HUES64 (cell line): ENCODE measurements at regions not wholly inside any gene's neighbourhood (a gene's known extent, or its start where the extent isn't known, plus 50 kb on each side); places are given as distances from the start of the nearest gene placed in this dataset.

Source experiments
- H3K27ac ChIP-seq: 2 replicates; pipeline ENCODE4 v1.7.0; 2013; ENCODE audit warnings: low read depth, low read length, inconsistent platforms
- H3K27me3 ChIP-seq: 2 replicates; pipeline ENCODE4 v1.6.1; 2013; ENCODE audit warnings: mild to moderate bottlenecking, low read length; ENCODE audit not compliant: insufficient read depth
- H3K36me3 ChIP-seq: 2 replicates; pipeline ENCODE4 v1.6.1; 2013; ENCODE audit warnings: mild to moderate bottlenecking, low read length; ENCODE audit not compliant: insufficient read depth
- H3K4me1 ChIP-seq: 2 replicates; pipeline ENCODE4 v1.6.1; 2013; ENCODE audit warnings: mild to moderate bottlenecking, low read length, moderate library complexity; ENCODE audit not compliant: insufficient read depth
- H3K4me3 ChIP-seq: 2 replicates; pipeline ENCODE4 v1.5.1; 2013; ENCODE audit warnings: mild to moderate bottlenecking, low read length, moderate library complexity
- H3K9ac ChIP-seq: 2 replicates; pipeline ENCODE4 v1.6.1; 2013; ENCODE audit warnings: mild to moderate bottlenecking, low read depth, low read length
- H3K9me3 ChIP-seq: 2 replicates; pipeline ENCODE4 v1.6.1; 2013; ENCODE audit warnings: low read depth, low read length; ENCODE audit not compliant: insufficient read depth
- WGBS: fragments of 150-250, 120-280 bp; methylation state at CpG from one replicate; pipeline ENCODE4 v1.1.7; 2013; ENCODE audit warnings: missing lambda C conversion rate; 5-methylcytosine and 5-hydroxymethylcytosine counted together

- Histone ChIP-seq H3K27ac (no peak overlapping the region), H3K9me3 (no peaks in the 10 kb centered on the region), H3K4me1 (no peaks in the 10 kb centered on the region), H3K9ac (no peak overlapping the region), H3K4me3 (no peak overlapping the region), H3K27me3 (no peaks in the 10 kb centered on the region), H3K36me3 (no peaks in the 10 kb centered on the region)
- WGBS, result no CpG with 5 or more reads among the region's 2 CpGs
These were observed 386.8 kb upstream of the CHD1 start for GRCh38 chr5:99315413-99316183.

GRCh38 chr5:99314721-99315120 is 385.9 kb upstream of the CHD1 start:
- 97% methylated on average over 2 of the region's 2 CpGs for WGBS
- no peaks in the 10 kb centered on the region for H3K4me1 ChIP-seq
- H3K4me3 ChIP-seq, result no peak overlapping the region
- no peak overlapping the region for H3K9ac ChIP-seq
- no peaks in the 10 kb centered on the region for H3K27me3 ChIP-seq
- no peak overlapping the region for H3K27ac ChIP-seq
- no peaks in the 10 kb centered on the region for H3K36me3 ChIP-seq
- H3K9me3 ChIP-seq, result no peaks in the 10 kb centered on the region

- 80% methylated on average over 1 of the region's 1 CpG for WGBS
- no peak overlapping the region for H3K4me3 ChIP-seq
These were observed 379.3 kb upstream of the CHD1 start for GRCh38 chr5:99308131-99308530.

GRCh38 chr5:99305045-99305580 is 376.3 kb upstream of the CHD1 start:
- H3K9me3 ChIP-seq, result no peaks in the 10 kb centered on the region
- H3K9ac ChIP-seq, result no peak overlapping the region
- no peaks in the 10 kb centered on the region for H3K36me3 ChIP-seq
- no peaks in the 10 kb centered on the region for H3K27me3 ChIP-seq
- no peak overlapping the region for H3K27ac ChIP-seq
- 82% methylated on average over 4 of the region's 4 CpGs for WGBS
- no peak overlapping the region for H3K4me3 ChIP-seq
- no peaks in the 10 kb centered on the region for H3K4me1 ChIP-seq

More at GRCh38 chr5:99308131-99308530, 379.3 kb upstream of the CHD1 start:
- Histone ChIP-seq H3K9me3 (no peaks in the 10 kb centered on the region), H3K27me3 (no peaks in the 10 kb centered on the region), H3K9ac (no peak overlapping the region), H3K27ac (no peak overlapping the region), H3K36me3 (no peaks in the 10 kb centered on the region), H3K4me1 (no peaks in the 10 kb centered on the region)

GRCh38 chr5:99285606-99286005 is 356.8 kb upstream of the CHD1 start:
- 88% methylated on average over 1 of the region's 1 CpG for WGBS
- Histone ChIP-seq H3K4me1 (no peaks in the 10 kb centered on the region), H3K4me3 (no peak overlapping the region), H3K36me3 (no peaks in the 10 kb centered on the region), H3K27me3 (no peaks in the 10 kb centered on the region), H3K27ac (no peak overlapping the region), H3K9ac (no peak overlapping the region), H3K9me3 (no peaks in the 10 kb centered on the region)

GRCh38 chr5:99275128-99275527 is 346.3 kb upstream of the CHD1 start:
- no peaks in the 10 kb centered on the region for H3K27me3 ChIP-seq
- no peaks in the 10 kb centered on the region for H3K4me1 ChIP-seq
- no peak overlapping the region for H3K4me3 ChIP-seq
- no peaks in the 10 kb centered on the region for H3K36me3 ChIP-seq
- H3K9ac ChIP-seq, result no peak overlapping the region
- H3K9me3 ChIP-seq, result peaks cover 9% of the 10 kb centered on the region; the same call in 1 of the 2 replicates
- WGBS, result 80% methylated on average over 1 of the region's 1 CpG
- no peak overlapping the region for H3K27ac ChIP-seq

GRCh38 chr5:99272576-99272975 is 343.8 kb upstream of the CHD1 start:
- H3K27ac ChIP-seq, result no peak overlapping the region
- H3K9ac ChIP-seq, result no peak overlapping the region
- no peaks in the 10 kb centered on the region for H3K4me1 ChIP-seq
- H3K4me3 ChIP-seq, result no peak overlapping the region
- WGBS, result 89% methylated on average over 2 of the region's 2 CpGs
- peaks cover 9% of the 10 kb centered on the region; the same call in 1 of the 2 replicates for H3K9me3 ChIP-seq
- H3K27me3 ChIP-seq, result no peaks in the 10 kb centered on the region
- no peaks in the 10 kb centered on the region for H3K36me3 ChIP-seq

- 100% methylated on average over 1 of the region's 2 CpGs for WGBS
- no peaks in the 10 kb centered on the region for H3K27me3 ChIP-seq
- no peaks in the 10 kb centered on the region for H3K4me1 ChIP-seq
- no peak overlapping the region for H3K4me3 ChIP-seq
- H3K9me3 ChIP-seq, result peaks cover 4% of the 10 kb centered on the region; the same call in 1 of the 2 replicates
- H3K36me3 ChIP-seq, result no peaks in the 10 kb centered on the region
- H3K9ac ChIP-seq, result no peak overlapping the region
- H3K27ac ChIP-seq, result no peak overlapping the region
These were observed 330.0 kb upstream of the CHD1 start for GRCh38 chr5:99258819-99259218.

GRCh38 chr5:99248066-99248465 is 319.3 kb upstream of the CHD1 start:
- 84% methylated on average over 2 of the region's 2 CpGs for WGBS
- Histone ChIP-seq H3K27me3 (no peaks in the 10 kb centered on the region), H3K9me3 (no peaks in the 10 kb centered on the region), H3K36me3 (no peaks in the 10 kb centered on the region), H3K4me1 (no peaks in the 10 kb centered on the region), H3K27ac (no peak overlapping the region), H3K4me3 (no peak overlapping the region), H3K9ac (no peak overlapping the region)

GRCh38 chr5:99247346-99247745 is 318.5 kb upstream of the CHD1 start:
- Histone ChIP-seq H3K27me3 (no peaks in the 10 kb centered on the region), H3K27ac (no peak overlapping the region), H3K9me3 (no peaks in the 10 kb centered on the region), H3K4me1 (no peaks in the 10 kb centered on the region), H3K4me3 (no peak overlapping the region), H3K36me3 (no peaks in the 10 kb centered on the region), H3K9ac (no peak overlapping the region)
- WGBS, result 91% methylated on average over 4 of the region's 4 CpGs

- Histone ChIP-seq H3K9ac (no peak overlapping the region), H3K27ac (no peak overlapping the region), H3K4me1 (no peaks in the 10 kb centered on the region), H3K4me3 (no peak overlapping the region), H3K36me3 (no peaks in the 10 kb centered on the region), H3K9me3 (no peaks in the 10 kb centered on the region), H3K27me3 (no peaks in the 10 kb centered on the region)
- 79% methylated on average over 1 of the region's 1 CpG for WGBS
These were observed 314.3 kb upstream of the CHD1 start for GRCh38 chr5:99243111-99243510.
